H1 (cell line): ENCODE measurements at regions not wholly inside any gene's neighbourhood (a gene's known extent, or its start where the extent isn't known, plus 50 kb on each side); places are given as distances from the start of the nearest gene placed in this dataset.

Source experiments
- CTCF ChIA-PET: fragments of 300-600 bp; sonication (Branson Sonifier 250); formaldehyde crosslinking; loops from one replicate; lab custom pipeline; 2021; ENCODE audit not compliant: partially characterized antibody; lab: Charles Lee
- POLR2A ChIA-PET: fragments of 300-600 bp; sonication (Branson Sonifier 250); formaldehyde crosslinking; loops from one replicate; lab custom pipeline; 2021; ENCODE audit warnings: inconsistent platforms; ENCODE audit not compliant: partially characterized antibody; lab: Charles Lee
- DNase-seq, 2 experiments: peaks; one replicate each; pipeline versions ENCODE4 v3.0.0 to v3.0.0-alpha.2; 2010 to 2022; ENCODE audit warnings: low spot score in 2 of 2, low read depth in 1 of 2, mixed read lengths in 1 of 2
- FAIRE-seq: peaks from 2 replicates; lab custom pipeline; 2011; peaks lifted over from hg19 to GRCh38; lab: Jason Lieb, UNC
- H2AFZ ChIP-seq: 2 replicates; pipeline ENCODE4 v1.8.1; 2012; ENCODE audit warnings: low read length, inconsistent platforms
- H2AK5ac ChIP-seq: 2 replicates; pipeline ENCODE4 v1.6.1; 2013; ENCODE audit warnings: low read depth, low read length
- H2BK120ac ChIP-seq: replicated peaks from 2 replicates; pipeline ENCODE3; 2013; ENCODE audit warnings: low read depth, low read length, inconsistent platforms
- H2BK12ac ChIP-seq: 2 replicates; pipeline ENCODE4 v1.6.1; 2013; ENCODE audit warnings: low read depth, low read length
- H2BK15ac ChIP-seq: 2 replicates; pipeline ENCODE4 v1.6.1; 2013; ENCODE audit warnings: low read length
- H2BK20ac ChIP-seq: 2 replicates; pipeline ENCODE4 v1.6.1; 2013; ENCODE audit warnings: low read length
- H2BK5ac ChIP-seq: 2 replicates; pipeline ENCODE4 v1.6.1; 2013; ENCODE audit warnings: low read depth, low read length
- H3K14ac ChIP-seq: 2 replicates; pipeline ENCODE4 v1.6.1; 2013; ENCODE audit warnings: inconsistent platforms; ENCODE audit not compliant: insufficient read length
- H3K18ac ChIP-seq: 2 replicates; pipeline ENCODE4 v1.6.1; 2013; ENCODE audit warnings: low read length; ENCODE audit errors: extremely low read depth
- H3K23ac ChIP-seq: 2 replicates; pipeline ENCODE4 v1.6.1; 2013; ENCODE audit warnings: inconsistent platforms; ENCODE audit not compliant: insufficient read length
- H3K23me2 ChIP-seq: 2 replicates; pipeline ENCODE4 v1.6.1; 2013; ENCODE audit warnings: low read depth, low read length
- H3K27ac ChIP-seq: 2 replicates; pipeline ENCODE4 v1.6.1; 2011; ENCODE audit warnings: low read depth, low read length, inconsistent platforms
- H3K27me3 ChIP-seq, 4 experiments: replicated peaks in 1 of 4; 1 replicate in 1 of 4; 2 replicates in 3 of 4; pipeline versions ENCODE4 v1.6.1 to v1.8.1; 2011 to 2013; ENCODE audit warnings: low read length in 3 of 4, mild to moderate bottlenecking in 3 of 4, inconsistent platforms in 2 of 4, mixed read lengths in 2 of 4, moderate library complexity in 1 of 4; ENCODE audit not compliant: control insufficient read depth in 3 of 4, insufficient read depth in 3 of 4; ENCODE audit errors: extremely low read depth in 1 of 4
- H3K36me3 ChIP-seq, 4 experiments: 2 replicates each; pipeline versions ENCODE4 v1.6.1 to v1.8.1; 2011 to 2013; ENCODE audit warnings: mild to moderate bottlenecking in 4 of 4, low read length in 3 of 4, moderate library complexity in 2 of 4, control low read depth in 1 of 4, inconsistent platforms in 1 of 4; ENCODE audit not compliant: insufficient read depth in 4 of 4, control insufficient read depth in 2 of 4
- H3K4ac ChIP-seq: replicated peaks from 2 replicates; pipeline ENCODE3; 2013; ENCODE audit warnings: low read length, low read depth, mixed read lengths, inconsistent platforms; ENCODE audit not compliant: insufficient read length
- H3K4me1 ChIP-seq, 4 experiments: replicated peaks in 1 of 4; 1 replicate in 1 of 4; 2 replicates in 3 of 4; pipeline versions ENCODE4 v1.6.1 to v1.8.1; 2011 to 2013; ENCODE audit warnings: low read length in 3 of 4, inconsistent platforms in 2 of 4, mixed read lengths in 1 of 4; ENCODE audit not compliant: insufficient read depth in 4 of 4, control insufficient read depth in 3 of 4
- H3K4me2 ChIP-seq, 2 experiments: 2 replicates each; pipeline versions ENCODE4 v1.6.1 to v1.8.1; 2011 to 2013; ENCODE audit warnings: low read depth in 2 of 2, low read length in 2 of 2, control low read depth in 1 of 2, inconsistent platforms in 1 of 2, mild to moderate bottlenecking in 1 of 2; ENCODE audit not compliant: insufficient read depth in 1 of 2
- H3K4me3 ChIP-seq, 4 experiments: fragments of 200-600, 300-600 bp in 1 of 4; sonication (generic), shearing (Covaris generic), sonication (Bioruptor Twin) in 1 of 4; 2 replicates each; pipeline versions ENCODE4 v1.5.1 to v1.8.1; 2011 to 2016; ENCODE audit warnings: low read length in 4 of 4, low read depth in 3 of 4, control low read depth in 2 of 4, inconsistent platforms in 2 of 4, mild to moderate bottlenecking in 2 of 4, mixed read lengths in 1 of 4, moderate library complexity in 1 of 4; ENCODE audit not compliant: insufficient read depth in 2 of 4; ENCODE audit errors: extremely low read depth in 1 of 4
- H3K56ac ChIP-seq: replicated peaks from 2 replicates; pipeline ENCODE3; 2013; ENCODE audit warnings: low read depth, mild to moderate bottlenecking, mixed read lengths, low read length, inconsistent platforms; ENCODE audit not compliant: insufficient read length
- H3K79me1 ChIP-seq: 2 replicates; pipeline ENCODE4 v1.6.1; 2013; ENCODE audit warnings: low read depth, low read length, control low read depth
- H3K79me2 ChIP-seq, 2 experiments: 2 replicates each; pipeline versions ENCODE4 v1.6.1 to v1.8.1; 2012 to 2013; ENCODE audit warnings: low read length in 2 of 2, mild to moderate bottlenecking in 2 of 2, inconsistent platforms in 1 of 2; ENCODE audit not compliant: insufficient read depth in 2 of 2, control insufficient read depth in 1 of 2
- H3K9ac ChIP-seq, 4 experiments: replicated peaks in 1 of 4; 1 replicate in 1 of 4; 2 replicates in 3 of 4; pipeline versions ENCODE4 v1.6.1 to v1.8.1; 2011 to 2013; ENCODE audit warnings: low read depth in 3 of 4, low read length in 3 of 4, control low read depth in 2 of 4, mild to moderate bottlenecking in 2 of 4, moderate library complexity in 2 of 4, inconsistent platforms in 1 of 4; ENCODE audit errors: extremely low read depth in 1 of 4
- H3K9me3 ChIP-seq, 2 experiments: 2 replicates each; pipeline versions ENCODE4 v1.6.1 to v1.8.1; 2012 to 2013; ENCODE audit warnings: mild to moderate bottlenecking in 2 of 2, moderate library complexity in 2 of 2, control low read depth in 1 of 2, inconsistent platforms in 1 of 2, low read depth in 1 of 2, low read length in 1 of 2, mixed read lengths in 1 of 2; ENCODE audit not compliant: insufficient read depth in 2 of 2
- H4K20me1 ChIP-seq, 2 experiments: replicated peaks in 1 of 2; 2 replicates each; pipeline versions ENCODE3 to v1.8.1; 2011 to 2013; ENCODE audit warnings: inconsistent platforms in 2 of 2, low read length in 2 of 2, mild to moderate bottlenecking in 1 of 2; ENCODE audit not compliant: insufficient read depth in 2 of 2, control insufficient read depth in 1 of 2
- H4K5ac ChIP-seq: 2 replicates; pipeline ENCODE4 v1.6.1; 2013; ENCODE audit warnings: low read length, low read depth, mixed read lengths, inconsistent platforms; ENCODE audit not compliant: insufficient read length
- H4K8ac ChIP-seq: 2 replicates; pipeline ENCODE4 v1.8.0; 2013; ENCODE audit warnings: mild to moderate bottlenecking, moderate library complexity, low read length, inconsistent platforms; ENCODE audit not compliant: insufficient read depth; ENCODE audit errors: extremely low read depth
- H4K91ac ChIP-seq: replicated peaks from 2 replicates; pipeline ENCODE3; 2013; ENCODE audit warnings: low read length, mixed read lengths, inconsistent platforms; ENCODE audit not compliant: insufficient read length
- BCL11A ChIP-seq, 2 experiments: IDR thresholded peaks; one replicate each; pipeline ENCODE4 v1.6.1; 2011; ENCODE audit warnings: low read depth in 2 of 2, low read length in 2 of 2, mild to moderate bottlenecking in 2 of 2
- CBX5 ChIP-seq: fragments of 300-800, 300-1000 bp; sonication (generic); IDR thresholded peaks from 2 replicates; pipeline ENCODE4 v1.7.1; 2016; ENCODE audit warnings: antibody characterized with exemption, low read length, low read depth
- CEBPB ChIP-seq: IDR thresholded peaks from 2 replicates; pipeline ENCODE4 v1.6.1; 2012; ENCODE audit warnings: low read depth, low read length
- CHD1 ChIP-seq: IDR thresholded peaks from 2 replicates; pipeline ENCODE4 v1.6.1; 2012; ENCODE audit warnings: low read depth, low read length, improper control_type of control experiment
- EZH2 ChIP-seq: fragments of 200-600 bp; sonication (generic); IDR thresholded peaks from 2 replicates; pipeline ENCODE4 v1.7.1; 2012; ENCODE audit warnings: low read depth, mild to moderate bottlenecking, moderate library complexity, low read length, inconsistent platforms; ENCODE audit not compliant: severe bottlenecking
- JUND ChIP-seq: IDR thresholded peaks from 2 replicates; pipeline ENCODE4 v1.6.1; 2011; ENCODE audit warnings: mild to moderate bottlenecking, improper control_type of control experiment, low read length
- POLR2A ChIP-seq, 2 experiments: IDR thresholded peaks; 1 replicate in 1 of 2; 2 replicates in 1 of 2; pipeline ENCODE4 v1.6.1; 2011; ENCODE audit warnings: low read depth in 2 of 2, low read length in 2 of 2, mild to moderate bottlenecking in 2 of 2; ENCODE audit errors: control extremely low read depth in 1 of 2
- RNF2 ChIP-seq: fragments of 200-900, 300-1000 bp; sonication (generic); IDR thresholded peaks from 2 replicates; pipeline ENCODE4 v1.7.1; 2016; ENCODE audit warnings: borderline replicate concordance, low read depth, mild to moderate bottlenecking, antibody characterized with exemption, low read length; ENCODE audit not compliant: poor library complexity, severe bottlenecking; ENCODE audit errors: missing control alignments
- RXRA ChIP-seq: IDR thresholded peaks from 2 replicates; pipeline ENCODE4 v1.6.1; 2011; ENCODE audit warnings: low read depth, mild to moderate bottlenecking, low read length, moderate library complexity; ENCODE audit not compliant: insufficient read depth
- SP1 ChIP-seq: IDR thresholded peaks from 2 replicates; pipeline ENCODE4 v1.6.1; 2011; ENCODE audit warnings: low read depth, low read length
- SUZ12 ChIP-seq: fragments of 200-600 bp; sonication (generic); IDR thresholded peaks from 2 replicates; pipeline ENCODE4 v1.6.1; 2012; ENCODE audit warnings: mild to moderate bottlenecking, inconsistent platforms, low read length, moderate library complexity, mixed read lengths
- TCF12 ChIP-seq: IDR thresholded peaks from 2 replicates; pipeline ENCODE4 v1.6.1; 2011; ENCODE audit warnings: low read depth, mild to moderate bottlenecking, low read length
- TEAD4 ChIP-seq: IDR thresholded peaks from 2 replicates; pipeline ENCODE4 v1.6.1; 2012; ENCODE audit warnings: low read depth, low read length, inconsistent platforms, mixed read lengths
- YY1 ChIP-seq: IDR thresholded peaks from 2 replicates; pipeline ENCODE4 v1.6.1; 2011; ENCODE audit warnings: low read depth, mild to moderate bottlenecking, low read length
- WGBS, 2 experiments: shearing (Covaris generic) in 1 of 2; methylation state at CpG; one replicate each; pipeline versions ENCODE4 v1.1.6 to v1.1.7; 2013 to 2015; ENCODE audit warnings: low lambda C conversion rate in 2 of 2, mixed read lengths in 2 of 2, inconsistent platforms in 1 of 2, low coverage in 1 of 2, missing lambda C conversion rate in 1 of 2; ENCODE audit not compliant: insufficient replicate concordance in 2 of 2, insufficient coverage in 1 of 2, insufficient read length in 1 of 2; ENCODE audit errors: extremely low coverage in 1 of 2, missing lambda C conversion rate in 1 of 2; 5-methylcytosine and 5-hydroxymethylcytosine counted together
- TF ChIP-seq, protein P1 (sequence below): IDR thresholded peaks from 2 replicates; pipeline ENCODE4 v1.6.1; 2011; ENCODE audit warnings: low read depth, mild to moderate bottlenecking, low read length; ENCODE audit not compliant: insufficient read depth

DNA sequence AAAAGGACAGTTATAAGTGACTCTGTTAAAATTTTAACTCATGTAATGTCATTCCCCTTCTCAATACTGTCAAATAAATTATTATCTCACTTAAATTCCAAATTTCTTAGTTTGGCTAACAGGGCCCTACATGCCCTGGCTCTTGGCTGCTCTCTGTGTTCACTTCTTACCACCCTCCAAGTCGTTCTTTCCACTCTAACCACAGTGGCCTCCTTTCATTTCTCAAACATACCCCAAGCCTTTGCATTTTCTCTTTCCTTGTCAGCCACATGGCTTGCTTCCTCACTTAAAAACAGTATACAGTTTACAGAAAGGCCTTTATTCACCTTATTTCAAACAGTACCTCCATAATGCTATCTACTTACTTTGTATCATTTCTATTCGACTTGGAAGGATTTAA, 737.1 kb upstream of the ZWINT start:
- H3K56ac ChIP-seq = no peak overlapping the region
- H3K4me3 ChIP-seq = no peak overlapping the region
- no peak overlapping the region for H3K9ac ChIP-seq
- no peak overlapping the region for H3K27ac ChIP-seq
- ChIA-PET POLR2A (no interaction called here), CTCF (no interaction called here)
- H3K23ac ChIP-seq = no peak overlapping the region
- H2BK15ac ChIP-seq = no peak overlapping the region
- no peaks in the 10 kb centered on the region for H3K23me2 ChIP-seq
- H3K14ac ChIP-seq = no peak overlapping the region
- H4K8ac ChIP-seq = no peak overlapping the region
- H2BK120ac ChIP-seq = no peak overlapping the region
- no peaks in the 10 kb centered on the region for H4K20me1 ChIP-seq
- no peaks in the 10 kb centered on the region for H3K79me1 ChIP-seq
- no peak overlapping the region for H3K18ac ChIP-seq
- H2AFZ ChIP-seq = no peak overlapping the region
- no peak overlapping the region for H3K4ac ChIP-seq
- H3K4me2 ChIP-seq = no peak overlapping the region
- TF ChIP-seq YY1 (no peak), POLR2A (IDR thresholded peaks at IDR 0.05; ENCODE audit: control extremely low read depth in 1 of 2, low read depth in 2 of 2, low read length in 2 of 2) (no peak), EZH2 (no peak), TCF12 (no peak), SP1 (no peak), RNF2 (no peak), SUZ12 (no peak), CHD1 (no peak), TEAD4 (no peak), BCL11A (IDR thresholded peaks at IDR 0.05; ENCODE audit: low read depth in 2 of 2, low read length in 2 of 2) (no peak), CBX5 (no peak), CEBPB (no peak), JUND (no peak), RXRA (no peak)
- TF ChIP-seq, protein P1, sequence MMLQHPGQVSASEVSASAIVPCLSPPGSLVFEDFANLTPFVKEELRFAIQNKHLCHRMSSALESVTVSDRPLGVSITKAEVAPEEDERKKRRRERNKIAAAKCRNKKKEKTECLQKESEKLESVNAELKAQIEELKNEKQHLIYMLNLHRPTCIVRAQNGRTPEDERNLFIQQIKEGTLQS = no peak
- no peak overlapping the region for H2BK20ac ChIP-seq
- WGBS, 2 experiments = 87% methylated on average over 2 of the region's 2 CpGs; no CpG with 5 or more reads in 1 of the 2 experiments
- no peaks in the 10 kb centered on the region for H3K9me3 ChIP-seq
- peaks cover 0 to 9% (median 1%) of the 10 kb centered on the region in 4 experiments; a peak in 3 of 7 replicates for H3K4me1 ChIP-seq
- H2BK12ac ChIP-seq = no peak overlapping the region
- H2AK5ac ChIP-seq = no peak overlapping the region
- H4K91ac ChIP-seq = no peak overlapping the region
- no peaks in the 10 kb centered on the region for H3K27me3 ChIP-seq
- no peaks in the 10 kb centered on the region; a peak in 1 of 8 replicates for H3K36me3 ChIP-seq
- no peak overlapping the region for H2BK5ac ChIP-seq
- DNase-seq (no peak), FAIRE-seq (no peak)
- no peak overlapping the region for H4K5ac ChIP-seq
- H3K79me2 ChIP-seq = no peaks in the 10 kb centered on the region
